ENCODE measurements at regions not wholly inside any gene's neighbourhood (a gene's known extent, or its start where the extent isn't known, plus 50 kb on each side); places are given as distances from the start of the nearest gene placed in this dataset.

DNA sequence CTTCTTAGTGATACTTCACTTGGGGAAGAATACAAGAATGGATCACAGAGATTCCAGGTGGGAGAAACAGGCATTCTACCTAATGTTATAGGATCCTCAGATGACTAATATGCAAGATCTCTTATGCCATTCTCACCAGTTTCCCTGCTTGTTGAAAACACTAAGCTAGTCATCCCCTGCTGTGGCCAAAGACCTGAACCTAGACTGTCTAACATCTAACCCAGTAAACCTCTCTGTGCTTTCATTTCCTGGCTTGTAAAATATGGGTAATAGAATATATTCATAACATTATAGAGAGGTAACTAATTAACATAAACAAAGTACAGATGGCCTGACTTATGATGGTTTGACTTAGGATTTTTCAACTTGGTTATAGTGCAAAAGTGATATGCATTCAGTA is 776.3 kb downstream of the TUSC7 start:
- no peak for DNase-seq

DNA sequence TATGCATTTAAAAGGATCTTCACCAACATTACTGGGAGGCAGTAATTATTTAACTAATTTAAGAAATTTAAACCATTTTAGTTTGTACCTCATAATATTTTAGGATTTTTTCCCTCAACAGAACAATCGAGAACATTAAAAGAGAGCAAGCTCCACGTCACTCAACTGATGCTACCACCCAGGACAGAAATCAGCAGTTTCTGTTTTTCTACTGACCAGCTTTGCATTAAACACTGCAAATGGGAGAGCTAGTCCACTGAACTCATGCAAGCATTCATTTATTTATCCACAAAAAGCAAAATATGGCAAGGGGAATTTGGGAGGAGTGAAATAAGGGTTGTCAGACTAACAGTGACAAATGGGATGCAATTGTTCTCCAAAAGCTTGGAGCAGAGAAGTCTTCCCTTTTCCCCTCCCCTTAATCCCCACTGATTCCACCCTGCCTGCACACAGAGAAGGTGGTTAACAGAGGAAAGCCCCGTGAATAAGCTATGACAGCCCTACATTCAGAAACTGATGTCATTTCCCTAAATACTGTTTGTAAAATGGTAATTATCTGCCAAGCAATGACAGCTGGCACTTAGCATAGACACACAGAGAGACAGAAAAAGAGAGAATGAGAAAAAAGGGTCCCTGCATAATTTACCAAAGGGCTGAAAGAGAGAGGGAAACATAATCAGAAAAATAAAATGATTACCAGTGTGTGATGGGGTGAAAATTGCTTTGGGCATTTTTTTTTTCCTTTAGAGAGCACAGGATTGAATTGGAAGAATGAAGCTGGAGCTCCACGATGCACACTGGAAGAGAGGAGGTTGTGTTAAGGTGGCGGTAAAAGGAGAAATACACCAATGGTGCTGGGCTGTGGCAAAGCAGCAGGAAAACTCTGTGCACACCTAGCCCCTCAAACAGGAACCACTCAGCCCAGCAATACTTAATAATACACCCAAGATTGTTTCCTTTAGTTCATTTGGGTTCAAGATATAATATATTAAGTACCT is 777.4 kb downstream of the TUSC7 start:
- DNase-seq: no peak

DNA sequence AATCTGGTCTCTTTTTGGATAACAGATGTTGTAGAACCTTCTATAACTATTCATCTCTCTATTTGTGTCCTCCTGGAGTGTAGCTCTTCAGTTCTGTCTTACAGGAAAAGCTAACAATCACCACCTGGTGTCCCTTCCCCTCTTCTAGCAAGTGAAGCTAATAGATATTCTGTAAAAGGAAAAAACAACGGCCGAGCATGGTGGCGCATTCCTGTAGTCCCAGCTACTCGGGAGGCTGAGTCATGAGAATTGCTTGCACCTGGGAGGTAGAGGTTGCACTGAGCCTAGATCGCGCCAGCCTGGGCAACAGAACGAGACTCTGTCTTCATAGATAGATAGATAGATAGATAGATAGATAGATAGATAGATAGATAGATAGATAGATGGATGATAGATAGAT is 779.4 kb downstream of the TUSC7 start:
- DNase-seq: no peak

DNA sequence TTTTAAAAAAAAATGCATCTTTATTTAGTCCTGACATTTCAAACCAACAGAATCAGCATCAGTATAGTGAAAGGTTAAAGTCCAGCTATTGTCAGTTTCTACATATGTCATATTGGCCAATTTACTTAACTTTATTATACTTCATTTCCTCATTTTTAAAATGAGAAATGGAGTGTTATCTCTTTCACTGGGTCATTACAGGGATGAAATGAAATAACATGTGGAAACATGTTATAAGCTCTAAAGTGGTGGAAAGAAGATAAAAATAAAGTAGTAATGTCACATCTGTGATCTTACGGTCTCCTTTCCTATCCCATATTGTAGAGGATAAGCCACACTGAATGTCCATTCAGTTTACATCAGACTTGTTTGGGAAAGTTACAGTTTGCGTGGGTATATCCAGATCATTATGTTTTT is 780.1 kb downstream of the TUSC7 start:
- DNase-seq: no peak

DNA sequence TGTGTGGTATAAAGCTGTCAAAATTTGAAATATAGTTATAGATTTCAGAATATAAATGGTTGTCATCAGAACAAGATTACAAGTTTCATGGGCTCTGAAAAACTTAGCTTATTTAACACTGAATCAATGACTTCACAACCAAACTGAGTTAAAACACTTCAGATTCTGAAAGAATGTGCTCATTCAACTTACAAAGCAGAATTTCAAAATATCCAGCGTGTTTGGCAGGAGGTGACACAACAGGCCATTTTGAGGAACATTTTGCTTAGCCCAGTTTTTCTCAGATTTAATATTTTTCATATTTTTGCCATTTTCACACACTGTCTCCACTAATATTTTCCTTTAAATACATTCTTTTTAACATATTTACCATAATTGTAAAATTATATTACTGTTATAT is 781.1 kb downstream of the TUSC7 start:
- no peak for DNase-seq

DNA sequence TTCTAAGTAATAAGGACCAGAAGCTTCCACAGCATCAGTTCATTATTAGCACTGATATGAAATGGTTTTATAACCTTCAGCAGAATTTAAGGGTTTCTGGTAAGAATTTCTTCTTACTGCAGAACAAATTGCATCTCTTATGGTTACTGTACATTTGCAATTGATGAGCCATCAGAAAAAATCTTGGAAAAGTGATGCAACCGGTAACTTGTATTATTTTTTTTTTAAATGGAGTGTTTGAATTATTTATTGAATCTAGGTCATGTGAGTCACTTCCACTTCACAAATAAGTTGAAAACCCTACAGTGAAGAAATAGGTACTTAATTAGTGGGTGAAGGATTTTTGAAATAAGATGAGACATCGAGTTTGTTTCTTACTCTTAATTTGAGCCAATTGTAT is 786.0 kb downstream of the TUSC7 start:
- no peak for DNase-seq

DNA sequence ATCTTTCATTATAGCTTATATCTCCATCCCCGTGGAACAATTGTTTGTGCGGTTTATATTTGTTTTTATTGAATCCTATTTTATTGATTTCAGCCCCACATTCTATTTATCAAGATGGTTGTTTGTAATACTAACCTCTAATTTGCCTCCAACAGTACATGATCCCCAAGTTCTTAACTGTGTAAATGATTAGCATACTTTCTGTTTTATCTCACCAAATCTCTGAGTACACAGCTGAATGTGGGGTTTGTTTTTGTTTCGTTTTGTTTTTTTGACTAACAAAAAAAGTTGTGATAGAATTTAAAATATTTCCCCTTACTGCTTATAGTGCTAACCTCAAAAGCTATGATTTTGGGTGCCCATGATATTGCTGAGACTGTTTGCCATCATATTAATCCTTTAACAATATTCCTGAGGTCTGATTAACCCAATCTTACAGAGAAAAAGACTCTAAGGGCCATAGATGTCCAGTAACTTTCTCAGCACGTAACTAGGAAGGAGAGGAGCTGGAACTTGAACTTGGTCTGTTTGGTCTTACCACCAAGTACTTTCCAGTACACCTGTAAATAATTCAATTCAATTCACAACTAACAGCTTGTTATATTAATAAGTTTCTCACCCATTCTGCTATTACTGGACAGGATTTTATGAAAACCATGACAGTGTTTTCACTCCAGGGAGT is 789.8 kb downstream of the TUSC7 start:
- DNase-seq: no peak

DNA sequence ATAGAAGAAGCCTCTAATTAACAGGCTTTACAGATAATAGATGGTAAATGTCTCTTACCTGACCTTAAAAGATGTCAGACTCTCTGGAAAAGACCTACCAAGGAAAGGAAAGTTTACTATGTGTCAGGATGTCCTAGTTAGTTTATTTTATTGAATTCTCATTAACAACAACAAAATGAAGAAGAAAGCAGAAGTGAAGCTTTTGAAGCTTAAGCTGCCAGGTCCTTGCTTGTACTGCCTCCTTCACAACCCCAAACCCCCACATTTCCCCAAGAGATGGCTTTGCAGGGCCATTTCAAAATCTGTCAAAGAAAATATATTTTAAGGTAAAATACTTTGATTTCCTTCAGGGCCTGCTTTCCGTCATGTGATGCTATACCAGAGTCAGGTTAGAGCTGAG is 798.4 kb downstream of the TUSC7 start:
- DNase-seq: no peak

DNA sequence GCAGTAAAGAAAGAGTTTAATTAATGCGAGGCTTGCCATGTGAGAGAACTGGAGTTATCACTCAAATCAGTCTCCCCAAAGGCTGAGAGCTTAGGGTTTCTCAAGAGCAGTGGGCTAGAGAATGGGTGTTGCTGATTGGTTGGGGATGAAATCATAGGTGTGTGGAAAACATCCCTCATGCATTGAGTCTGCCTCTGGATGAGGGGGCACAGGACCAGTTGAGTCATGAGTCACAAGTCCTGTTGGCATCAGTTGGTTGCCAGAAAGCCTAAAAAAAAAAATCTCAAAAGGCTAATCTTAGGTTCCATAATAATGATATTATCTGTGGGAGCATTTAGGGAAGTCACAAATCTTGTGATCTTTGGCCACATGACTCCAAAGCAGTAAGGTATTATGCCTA is 800.3 kb downstream of the TUSC7 start:
- no peak for DNase-seq

DNA sequence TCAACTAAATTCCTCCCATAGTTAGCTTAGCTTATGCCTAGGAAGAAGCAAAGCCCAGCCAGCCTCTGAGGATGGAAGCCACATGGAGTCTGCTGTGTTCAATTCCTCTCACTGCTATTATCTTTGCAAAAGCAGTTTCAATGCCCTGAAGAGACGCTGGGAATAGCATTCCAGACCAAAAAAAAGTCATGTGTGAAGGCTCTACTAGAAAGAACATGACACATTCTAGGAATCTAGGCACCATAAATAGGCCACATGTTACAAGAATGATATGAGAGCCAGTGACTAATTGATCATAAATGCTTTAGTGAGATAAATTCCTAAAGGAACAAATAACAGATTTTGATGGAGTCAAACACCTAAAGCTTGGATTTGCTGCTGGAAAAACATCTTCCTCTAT is 800.8 kb downstream of the TUSC7 start:
- DNase-seq: no peak

DNA sequence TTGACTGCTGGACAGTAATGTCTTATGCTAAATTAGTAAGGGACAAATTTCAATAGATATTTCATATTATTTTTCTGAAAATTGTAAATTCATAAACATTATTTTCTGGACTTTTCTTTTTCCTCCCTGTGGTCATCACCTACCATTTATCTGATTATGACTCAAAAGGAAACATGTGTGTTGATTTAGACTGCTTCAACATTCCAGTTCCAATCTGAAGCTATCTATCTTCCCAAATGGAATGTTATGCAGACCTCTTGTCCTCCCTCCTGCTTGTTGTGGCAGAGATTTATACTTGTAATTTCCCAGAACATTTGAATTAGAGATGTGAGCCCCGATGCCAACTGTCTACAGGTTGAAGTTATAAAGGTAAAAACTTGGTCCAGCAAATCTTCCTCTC is 803.4 kb downstream of the TUSC7 start:
- DNase-seq: no peak

DNA sequence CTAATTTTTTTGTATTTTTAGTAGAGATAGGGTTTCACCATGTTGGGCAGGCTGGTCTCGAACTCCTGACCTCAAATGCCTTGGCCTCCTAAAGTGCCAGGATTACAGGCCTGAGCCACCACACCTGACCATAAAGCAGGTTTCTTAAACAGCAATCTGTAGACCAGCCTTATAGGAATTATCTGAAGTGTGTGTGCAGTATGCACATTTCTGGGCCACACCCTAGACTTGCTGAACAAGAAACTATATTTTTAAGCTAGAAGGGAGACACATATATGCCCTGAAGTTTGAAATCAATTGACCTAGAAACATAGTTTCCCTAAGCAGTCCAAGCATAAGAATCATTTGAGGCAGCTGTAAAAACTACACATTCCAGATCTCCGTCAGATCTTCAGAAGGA is 805.7 kb downstream of the TUSC7 start:
- no peak for DNase-seq

DNA sequence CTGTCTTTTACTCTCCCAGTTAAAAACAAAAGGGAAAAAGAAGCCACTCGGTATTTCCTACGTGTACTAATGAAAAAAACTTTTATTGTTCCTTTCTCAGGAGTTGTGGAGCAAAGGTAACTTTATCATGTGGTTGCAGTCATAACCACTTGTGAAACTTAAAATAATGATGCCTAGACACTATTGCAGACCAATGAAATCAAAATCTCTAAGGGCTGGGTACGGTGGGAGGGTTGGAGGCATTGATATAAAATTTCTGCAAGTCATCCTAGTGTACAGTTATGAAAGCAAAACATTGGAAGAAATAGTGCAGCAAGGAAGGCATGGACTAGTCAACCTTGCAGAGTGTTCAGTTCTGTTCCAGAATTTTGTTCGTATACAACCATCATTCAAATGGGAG is 808.8 kb downstream of the TUSC7 start:
- no peak for DNase-seq

DNA sequence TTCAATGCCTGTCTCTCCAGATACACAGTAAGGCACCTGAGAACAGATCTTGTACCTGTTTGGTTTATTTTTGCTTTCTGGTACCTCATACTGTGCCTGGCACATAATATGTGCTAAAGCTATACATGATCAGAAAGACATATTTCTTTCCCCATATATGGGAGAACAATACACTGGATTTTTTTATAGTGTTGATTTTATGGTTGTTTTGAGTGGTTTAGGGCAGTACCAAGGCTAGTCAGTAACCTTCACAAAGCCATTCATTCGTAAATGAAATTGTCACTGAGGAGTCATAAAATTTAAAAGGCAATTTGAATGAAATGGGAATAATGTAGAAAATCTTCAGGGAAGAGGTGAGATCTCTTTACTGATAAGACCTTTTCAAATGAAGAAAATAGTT is 810.2 kb downstream of the TUSC7 start:
- no peak for DNase-seq

DNA sequence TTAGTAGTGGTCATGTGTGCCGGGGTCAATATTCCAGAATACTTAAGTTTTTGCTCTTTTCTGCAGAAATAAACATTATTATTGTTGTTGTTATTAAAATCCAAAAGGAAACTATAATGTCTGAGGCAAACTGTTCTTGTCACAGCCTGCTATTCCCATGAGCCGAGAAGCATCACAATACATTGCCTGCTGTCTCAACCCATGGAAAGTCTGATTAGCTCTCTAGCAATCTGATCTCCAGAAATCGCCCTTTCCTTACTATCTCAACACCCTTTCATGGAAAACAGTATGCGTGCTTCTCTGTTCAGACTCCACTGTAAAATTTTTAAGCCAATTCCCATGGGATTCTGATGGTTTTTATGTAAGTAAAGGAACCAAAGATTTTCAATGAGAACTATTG is 811.0 kb downstream of the TUSC7 start:
- no peak for DNase-seq

DNA sequence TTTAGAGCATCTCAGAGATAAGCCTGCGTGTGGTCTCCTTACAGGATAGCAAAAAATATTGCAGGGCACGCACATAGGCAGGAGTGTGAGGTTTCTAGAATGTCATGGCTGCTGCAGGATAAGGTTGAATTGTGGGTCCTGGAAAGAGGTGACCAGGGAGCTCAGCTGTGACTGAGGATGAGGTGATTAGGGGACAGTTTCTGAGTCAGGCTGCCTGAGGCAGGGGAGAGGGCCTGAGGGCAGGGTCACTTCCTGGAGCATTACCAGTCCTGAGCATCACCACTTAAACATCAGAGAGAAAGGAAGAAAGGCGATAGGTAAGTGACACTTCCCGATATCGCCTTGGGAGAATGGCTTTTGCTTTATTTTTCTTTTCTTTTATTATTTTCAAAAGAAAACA is 813.8 kb downstream of the TUSC7 start:
- no peak for DNase-seq

DNA sequence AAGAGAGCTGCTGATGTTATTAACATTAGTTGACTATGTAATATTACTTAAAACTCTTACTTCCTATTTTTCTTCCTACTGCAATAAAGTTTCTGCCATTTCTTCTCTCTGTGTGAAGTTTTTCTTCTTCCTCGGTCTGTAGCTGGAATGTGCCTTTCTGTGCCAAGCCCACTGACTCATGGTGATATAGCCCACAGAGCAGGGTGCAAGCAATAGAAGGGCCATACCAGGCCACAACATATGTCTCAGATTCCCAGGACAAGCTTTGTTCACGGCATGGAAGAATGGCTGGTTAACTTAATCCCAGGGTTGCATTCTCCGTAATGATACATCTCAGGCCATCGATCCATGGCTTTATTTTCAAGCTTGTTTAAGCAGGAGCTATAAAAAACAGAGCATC is 815.3 kb downstream of the TUSC7 start:
- no peak for DNase-seq

DNA sequence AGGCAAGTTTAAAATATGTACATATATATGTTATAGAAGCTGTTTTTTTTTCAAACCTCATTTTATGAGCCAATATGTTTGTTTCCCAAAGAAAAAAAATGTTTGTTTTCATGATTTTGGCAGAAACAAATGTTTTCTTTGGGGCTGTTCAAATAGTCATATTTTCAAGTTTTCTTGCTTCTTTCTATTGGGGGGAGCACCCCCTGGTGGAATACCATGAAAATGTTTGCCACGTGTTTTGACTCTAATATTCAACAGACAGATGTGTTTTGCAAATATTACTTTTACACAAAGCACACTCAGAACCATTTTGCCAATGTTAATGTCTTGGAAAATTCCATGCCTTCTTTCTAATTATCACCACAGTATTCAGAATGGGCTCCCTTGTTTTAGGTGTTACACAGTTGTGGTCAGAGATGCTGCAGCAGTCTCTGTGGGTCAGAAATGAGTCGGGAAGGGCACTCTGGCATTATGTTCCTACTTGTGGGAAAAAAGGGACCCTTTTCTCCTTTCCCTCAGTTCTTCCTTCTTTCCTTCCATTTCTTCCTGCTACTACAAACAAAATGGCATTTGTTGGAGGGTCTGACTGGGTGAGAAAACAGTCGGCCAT is 817.0 kb downstream of the TUSC7 start:
- no peak for DNase-seq

DNA sequence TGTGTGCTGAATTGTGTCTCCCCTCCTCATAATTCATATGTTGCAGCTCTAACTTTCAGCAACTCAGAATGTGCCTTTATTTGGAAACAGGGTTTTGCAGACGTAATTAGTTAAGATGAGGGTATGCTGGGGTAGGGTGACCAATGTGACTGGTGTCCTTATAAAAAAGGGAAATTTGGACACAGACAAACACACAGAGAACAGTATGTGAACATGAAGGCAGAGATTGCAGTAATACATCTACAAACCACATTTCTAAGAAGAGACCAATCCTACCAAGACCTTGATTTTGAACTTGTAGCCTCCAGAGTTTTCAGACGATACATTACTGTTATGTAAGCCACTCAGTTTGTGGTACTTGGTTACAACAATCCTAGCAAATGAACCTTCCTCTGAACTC is 817.8 kb downstream of the TUSC7 start:
- no peak for DNase-seq

DNA sequence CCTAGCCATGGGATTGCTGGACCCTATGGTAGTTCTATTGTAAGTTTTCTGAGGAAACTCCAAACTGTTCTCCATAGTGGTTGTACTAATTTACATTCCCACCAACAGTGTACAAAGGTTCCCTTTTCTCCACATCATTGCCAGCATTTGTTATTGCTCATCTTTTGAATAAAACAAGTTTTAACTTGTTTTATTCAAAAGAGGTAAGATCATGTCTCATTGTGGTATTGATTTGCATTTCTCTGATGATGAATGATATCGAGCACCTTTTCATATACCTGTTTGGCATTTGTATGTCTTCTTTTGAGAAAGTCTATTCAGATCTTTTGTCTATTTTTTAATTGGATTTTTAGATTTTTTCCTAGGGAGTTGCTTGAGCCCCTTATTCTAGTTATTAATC is 819.1 kb downstream of the TUSC7 start:
- DNase-seq: no peak

DNA sequence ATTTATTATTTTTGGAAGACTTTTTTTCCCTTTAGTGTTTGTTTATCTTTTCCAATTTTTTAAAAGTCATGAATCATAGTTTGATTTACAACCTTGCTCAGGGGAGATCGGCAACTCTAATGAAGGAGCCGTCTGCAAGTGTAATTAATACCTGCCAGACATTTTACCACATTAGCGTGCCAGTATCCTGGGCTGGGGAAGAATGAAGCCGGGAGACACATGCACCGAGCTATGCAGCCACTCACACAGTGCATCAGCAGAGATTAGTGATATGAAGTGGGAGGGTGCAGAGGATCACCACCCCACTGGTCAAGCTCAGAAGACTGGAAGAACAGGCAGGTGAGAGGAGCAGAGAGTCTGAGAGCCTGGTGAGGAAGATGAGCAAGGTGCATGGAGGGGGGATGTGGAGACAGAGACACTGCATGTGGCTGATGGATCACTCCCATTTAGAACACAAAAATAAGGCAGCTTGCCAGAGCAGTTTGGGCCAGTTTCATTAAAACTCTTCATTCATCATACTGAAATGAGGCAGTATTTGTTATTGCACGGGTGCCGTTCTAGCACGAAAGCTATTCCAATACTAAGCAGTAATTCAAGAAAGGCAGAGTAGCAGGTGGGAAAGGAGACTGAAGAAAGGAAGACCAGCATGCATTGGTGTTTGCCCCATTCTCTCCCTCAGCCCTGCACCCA is 821.6 kb downstream of the TUSC7 start:
- DNase-seq: no peak

DNA sequence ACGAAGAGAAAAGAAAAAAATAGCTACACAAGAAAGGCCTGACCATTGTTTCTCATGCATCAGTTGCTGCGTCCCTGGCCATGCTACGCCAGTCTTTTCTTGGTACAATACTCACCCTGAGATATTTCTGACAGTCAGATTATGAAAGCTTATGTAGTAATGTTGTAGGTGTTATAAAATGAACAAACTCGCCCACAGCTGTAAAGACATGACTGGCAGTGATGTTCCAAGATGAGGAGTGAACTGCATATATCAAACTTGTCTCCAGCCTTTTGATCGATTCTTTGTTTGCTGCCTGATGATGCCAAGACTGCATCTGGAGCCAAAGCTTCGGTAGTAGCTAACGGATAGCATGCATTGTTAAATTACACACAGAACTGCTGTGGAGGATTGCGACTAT is 822.7 kb downstream of the TUSC7 start:
- DNase-seq: no peak

DNA sequence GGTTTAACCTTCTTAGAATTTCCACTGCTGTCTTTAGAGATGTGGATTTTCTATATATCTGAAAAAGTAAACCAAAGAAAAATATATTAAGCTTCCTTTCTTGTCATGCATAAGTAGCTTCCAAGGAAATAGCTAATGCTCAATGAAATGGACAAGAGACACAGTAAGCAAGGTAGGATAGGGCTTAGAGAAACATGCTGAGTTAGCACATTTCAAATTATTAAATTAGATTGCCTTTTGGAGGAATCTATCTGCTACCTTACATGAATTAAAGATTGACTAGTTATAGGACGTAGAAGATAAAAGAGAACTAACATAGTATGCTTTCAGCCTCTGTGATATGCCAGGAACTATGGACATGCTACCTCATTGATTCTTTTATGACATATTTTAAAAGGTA is 824.6 kb downstream of the TUSC7 start:
- DNase-seq: no peak

All from activated T-cell treated with anti-CD3 and anti-CD28 coated beads, Interleukin-2, amount 50 U/mL, for 1 hour (primary cell).